HG02943 (cell line): ENCODE measurements at regions not wholly inside any gene's neighbourhood (a gene's known extent, or its start where the extent isn't known, plus 50 kb on each side); places are given as distances from the start of the nearest gene placed in this dataset.
A peak's percentile ranks its signal among the peaks of the same experiment; 100 is the strongest.

Experiments used
- ATAC-seq: cut with Tn5 transposase; IDR thresholded peaks from one replicate; pipeline ENCODE4 v1.9.1; 2021; ENCODE audit warnings: mild to moderate bottlenecking, low read depth, moderate library complexity; ENCODE audit not compliant: unreplicated experiment

- ATAC-seq, result peak; percentile 84
These were observed 114.2 kb upstream of the SERTAD2 start for GRCh38 chr2:64767670-64768468.

- no peak for ATAC-seq
These were observed 114.8 kb upstream of the SERTAD2 start for GRCh38 chr2:64768491-64769005.

- no peak for ATAC-seq
These were observed 115.8 kb upstream of the SERTAD2 start for GRCh38 chr2:64769392-64770044.

GRCh38 chr2:64770137-64770780, 116.5 kb upstream of the SERTAD2 start:
- ATAC-seq, result no peak

GRCh38 chr2:64770781-64771334, 117.1 kb upstream of the SERTAD2 start:
- no peak for ATAC-seq

- ATAC-seq, result no peak
These were observed 118.0 kb upstream of the SERTAD2 start for GRCh38 chr2:64771737-64772136.

- ATAC-seq, result no peak
These were observed 119.9 kb upstream of the SERTAD2 start for GRCh38 chr2:64773461-64774118.

GRCh38 chr2:64777841-64778240, 124.1 kb upstream of the SERTAD2 start:
- ATAC-seq, result no peak

GRCh38 chr2:64779117-64779690, 125.5 kb upstream of the SERTAD2 start:
- ATAC-seq, result no peak

GRCh38 chr2:64780041-64780440, 126.3 kb upstream of the SERTAD2 start:
- no peak for ATAC-seq

GRCh38 chr2:64781711-64782390, 128.1 kb upstream of the SERTAD2 start:
- no peak for ATAC-seq

GRCh38 chr2:64784168-64785061, 130.7 kb upstream of the SERTAD2 start:
- ATAC-seq, result no peak

GRCh38 chr2:64785245-64785644, 131.5 kb upstream of the SERTAD2 start:
- ATAC-seq, result no peak

- no peak for ATAC-seq
These were observed 132.8 kb upstream of the SERTAD2 start for GRCh38 chr2:64786343-64787018.

- ATAC-seq, result no peak
These were observed 133.3 kb upstream of the SERTAD2 start for GRCh38 chr2:64787019-64787365.

- ATAC-seq, result no peak
These were observed 134.0 kb upstream of the SERTAD2 start for GRCh38 chr2:64787698-64788097.

- no peak for ATAC-seq
These were observed 136.0 kb upstream of the SERTAD2 start for GRCh38 chr2:64789466-64790320.
